ENCODE measurements at regions not wholly inside any gene's neighbourhood (a gene's known extent, or its start where the extent isn't known, plus 50 kb on each side); places are given as distances from the start of the nearest gene placed in this dataset.

GRCh38 chr6:21708320-21708580 lies 114.7 kb downstream of the SOX4 start:
- TF ChIP-seq CTCF (IDR thresholded peaks at IDR 0.05) (no peak), EZH2 (IDR thresholded peaks at IDR 0.05; ENCODE audit: borderline replicate concordance, insufficient read depth, low read depth, low read length, poor library complexity, severe bottlenecking) (no peak)

All from B cell (primary cell).